ELR (cell line): ENCODE measurements at regions not wholly inside any gene's neighbourhood (a gene's known extent, or its start where the extent isn't known, plus 50 kb on each side); places are given as distances from the start of the nearest gene placed in this dataset.

ENCODE experiments used
- DNase-seq: peaks from one replicate; pipeline ENCODE4 v3.0.0-alpha.2; 2015; ENCODE audit warnings: low read depth

GRCh38 chr6:44606976-44607375, 219.5 kb downstream of the CDC5L start:
- no peak for DNase-seq

GRCh38 chr6:44608175-44608574, 220.7 kb downstream of the CDC5L start:
- no peak for DNase-seq

GRCh38 chr6:44609051-44609612, 221.6 kb downstream of the CDC5L start:
- DNase-seq, result no peak

GRCh38 chr6:44614396-44614795, 226.9 kb downstream of the CDC5L start:
- DNase-seq, result no peak

GRCh38 chr6:44615621-44616020, 228.1 kb downstream of the CDC5L start:
- DNase-seq, result no peak

- DNase-seq, result no peak
Measured at GRCh38 chr6:44617416-44617815, 229.9 kb downstream of the CDC5L start.

GRCh38 chr6:44618371-44618770, 230.9 kb downstream of the CDC5L start:
- DNase-seq, result no peak

- DNase-seq, result no peak
Measured at GRCh38 chr6:44620922-44621321, 233.4 kb downstream of the CDC5L start.

GRCh38 chr6:44621846-44622245, 234.3 kb downstream of the CDC5L start:
- DNase-seq, result no peak

- no peak for DNase-seq
Measured at GRCh38 chr6:44622555-44622954, 235.0 kb downstream of the CDC5L start.

- no peak for DNase-seq
Measured at GRCh38 chr6:44622956-44623355, 235.4 kb downstream of the CDC5L start.

GRCh38 chr6:44624226-44624625, 236.7 kb downstream of the CDC5L start:
- no peak for DNase-seq

GRCh38 chr6:44624936-44625573, 237.5 kb downstream of the CDC5L start:
- no peak for DNase-seq

- no peak for DNase-seq
Measured at GRCh38 chr6:44625996-44626395, 238.5 kb downstream of the CDC5L start.

- no peak for DNase-seq
Measured at GRCh38 chr6:44626616-44627015, 239.1 kb downstream of the CDC5L start.

GRCh38 chr6:44627091-44627882, 239.8 kb downstream of the CDC5L start:
- no peak for DNase-seq

GRCh38 chr6:44627883-44628271, 240.4 kb downstream of the CDC5L start:
- DNase-seq, result no peak

- no peak for DNase-seq
Measured at GRCh38 chr6:44628347-44628746, 240.8 kb downstream of the CDC5L start.

- no peak for DNase-seq
Measured at GRCh38 chr6:44629636-44630035, 242.1 kb downstream of the CDC5L start.

- DNase-seq, result peak; percentile 76
Measured at GRCh38 chr6:44630125-44631028, 242.9 kb downstream of the CDC5L start.

- peak; percentile 16 for DNase-seq
Measured at GRCh38 chr6:44631968-44632367, 244.5 kb downstream of the CDC5L start.

GRCh38 chr6:44634321-44634720, 246.8 kb downstream of the CDC5L start:
- no peak for DNase-seq
